ENCODE measurements at regions not wholly inside any gene's neighbourhood (a gene's known extent, or its start where the extent isn't known, plus 50 kb on each side); places are given as distances from the start of the nearest gene placed in this dataset.
"Not testable (repeated sequence)": the region's sequence is repeated elsewhere in the genome, so short reads cannot be mapped to it uniquely, and the experiment has no call there.

GRCh38 chr9:86486891-86487837, 133.0 kb upstream of the TUT7 start:
- Mint-ChIP-seq H3K27ac (no peak overlapping the region), H3K36me3 (no peaks in the 10 kb centered on the region), H3K9me3 (ENCODE audit: low read depth) (no peaks in the 10 kb centered on the region), H3K4me3 (no peak overlapping the region), H3K4me1 (peaks cover 9% of the 10 kb centered on the region), H3K27me3 (no peaks in the 10 kb centered on the region)
- DNase-seq (no peak), ATAC-seq (no peak)
- CTCF ChIA-PET = interaction anchor here (1.0 to 2.3 kb wide), 3 partner anchors 53 to 838 kb away, joined by 3 to 7 read pairs (median 5); no protein-coding TSS in a partner anchor

- peak; percentile 92 for ATAC-seq
- DNase-seq = peak; percentile 72
- Mint-ChIP-seq H3K27me3 (no peaks in the 10 kb centered on the region), H3K36me3 (no peaks in the 10 kb centered on the region), H3K4me1 (peaks cover 9% of the 10 kb centered on the region), H3K9me3 (ENCODE audit: low read depth) (no peaks in the 10 kb centered on the region), H3K4me3 (no peak overlapping the region), H3K27ac (peak overlapping the region; percentile 35)
- CTCF ChIA-PET = no interaction called here
These were observed 131.1 kb upstream of the TUT7 start for GRCh38 chr9:86485359-86485758.

- peaks cover 1% of the 10 kb centered on the region for H3K27me3 Mint-ChIP-seq
- H3K4me3 Mint-ChIP-seq = no peak overlapping the region
- ATAC-seq (no peak), DNase-seq (no peak)
- CTCF ChIA-PET = no interaction called here
- no peaks in the 10 kb centered on the region for H3K36me3 Mint-ChIP-seq
- no peak overlapping the region for H3K27ac Mint-ChIP-seq
- no peaks in the 10 kb centered on the region for H3K9me3 Mint-ChIP-seq (ENCODE audit: low read depth)
- H3K4me1 Mint-ChIP-seq = peaks cover 9% of the 10 kb centered on the region
These were observed 129.3 kb upstream of the TUT7 start for GRCh38 chr9:86483496-86483895.

GRCh38 chr9:86481466-86481865, 127.3 kb upstream of the TUT7 start:
- H3K27ac Mint-ChIP-seq = no peak overlapping the region
- no peaks in the 10 kb centered on the region for H3K36me3 Mint-ChIP-seq
- DNase-seq = no peak
- CTCF ChIA-PET = no interaction called here
- no peak for ATAC-seq
- peaks cover 9% of the 10 kb centered on the region for H3K4me1 Mint-ChIP-seq
- no peaks in the 10 kb centered on the region for H3K9me3 Mint-ChIP-seq (ENCODE audit: low read depth)
- H3K4me3 Mint-ChIP-seq = no peak overlapping the region
- H3K27me3 Mint-ChIP-seq = peaks cover 8% of the 10 kb centered on the region

GRCh38 chr9:86475255-86475654, 121.0 kb upstream of the TUT7 start:
- H3K4me1 Mint-ChIP-seq; ATAC-seq; H3K4me3 Mint-ChIP-seq; H3K9me3 Mint-ChIP-seq (ENCODE audit: low read depth); H3K36me3 Mint-ChIP-seq; CTCF ChIA-PET; DNase-seq; H3K27ac Mint-ChIP-seq: not testable (repeated sequence)
- H3K27me3 Mint-ChIP-seq = peaks cover 15% of the 10 kb centered on the region

- Mint-ChIP-seq H3K4me1 (peaks cover 1% of the 10 kb centered on the region), H3K36me3 (no peaks in the 10 kb centered on the region), H3K4me3 (no peak overlapping the region), H3K9me3 (ENCODE audit: low read depth) (no peaks in the 10 kb centered on the region), H3K27me3 (peaks cover 21% of the 10 kb centered on the region), H3K27ac (no peak overlapping the region)
- no peak for DNase-seq
- ATAC-seq = no peak
- CTCF ChIA-PET = no interaction called here
These were observed 117.1 kb upstream of the TUT7 start for GRCh38 chr9:86471171-86471815.

- Mint-ChIP-seq H3K4me1 (peaks cover 1% of the 10 kb centered on the region), H3K27ac (no peak overlapping the region), H3K9me3 (ENCODE audit: low read depth) (no peaks in the 10 kb centered on the region), H3K36me3 (no peaks in the 10 kb centered on the region), H3K4me3 (no peak overlapping the region), H3K27me3 (peaks cover 21% of the 10 kb centered on the region)
- CTCF ChIA-PET = no interaction called here
- DNase-seq = no peak
- ATAC-seq = no peak
These were observed 116.1 kb upstream of the TUT7 start for GRCh38 chr9:86470326-86470725.

- DNase-seq (no peak), ATAC-seq (no peak)
- H3K27ac Mint-ChIP-seq = no peak overlapping the region
- no peak overlapping the region for H3K4me3 Mint-ChIP-seq
- H3K4me1 Mint-ChIP-seq = peaks cover 1% of the 10 kb centered on the region
- H3K9me3 Mint-ChIP-seq (ENCODE audit: low read depth) = no peaks in the 10 kb centered on the region
- CTCF ChIA-PET = no interaction called here
- H3K27me3 Mint-ChIP-seq = peaks cover 21% of the 10 kb centered on the region
- no peaks in the 10 kb centered on the region for H3K36me3 Mint-ChIP-seq
These were observed 115.5 kb upstream of the TUT7 start for GRCh38 chr9:86469476-86470250.

- peaks cover 12% of the 10 kb centered on the region for H3K27me3 Mint-ChIP-seq
- H3K9me3 Mint-ChIP-seq (ENCODE audit: low read depth) = no peaks in the 10 kb centered on the region
- no peak for ATAC-seq
- H3K27ac Mint-ChIP-seq = no peak overlapping the region
- peaks cover 1% of the 10 kb centered on the region for H3K4me1 Mint-ChIP-seq
- no peak overlapping the region for H3K4me3 Mint-ChIP-seq
- no peak for DNase-seq
- no peaks in the 10 kb centered on the region for H3K36me3 Mint-ChIP-seq
- CTCF ChIA-PET = no interaction called here
These were observed 110.0 kb upstream of the TUT7 start for GRCh38 chr9:86464242-86464641.

GRCh38 chr9:86460216-86461002, 106.2 kb upstream of the TUT7 start:
- ATAC-seq = no peak
- Mint-ChIP-seq H3K4me3 (no peak overlapping the region), H3K9me3 (ENCODE audit: low read depth) (no peaks in the 10 kb centered on the region), H3K36me3 (no peaks in the 10 kb centered on the region), H3K27me3 (peaks cover 8% of the 10 kb centered on the region), H3K4me1 (no peaks in the 10 kb centered on the region), H3K27ac (no peak overlapping the region)
- DNase-seq = no peak
- CTCF ChIA-PET = no interaction called here

- H3K9me3 Mint-ChIP-seq (ENCODE audit: low read depth) = no peaks in the 10 kb centered on the region
- H3K27me3 Mint-ChIP-seq = peaks cover 8% of the 10 kb centered on the region
- DNase-seq = no peak
- no peak for ATAC-seq
- H3K36me3 Mint-ChIP-seq = no peaks in the 10 kb centered on the region
- H3K27ac Mint-ChIP-seq = no peak overlapping the region
- CTCF ChIA-PET = no interaction called here
- no peak overlapping the region for H3K4me3 Mint-ChIP-seq
- H3K4me1 Mint-ChIP-seq = no peaks in the 10 kb centered on the region
These were observed 105.5 kb upstream of the TUT7 start for GRCh38 chr9:86459599-86460155.

- no peak overlapping the region for H3K4me3 Mint-ChIP-seq
These were observed 105.0 kb upstream of the TUT7 start for GRCh38 chr9:86459191-86459590.

More at GRCh38 chr9:86459191-86459590, 105.0 kb upstream of the TUT7 start:
- Mint-ChIP-seq H3K27ac (no peak overlapping the region), H3K27me3 (peaks cover 8% of the 10 kb centered on the region), H3K4me1 (no peaks in the 10 kb centered on the region), H3K36me3 (no peaks in the 10 kb centered on the region), H3K9me3 (ENCODE audit: low read depth) (no peaks in the 10 kb centered on the region)
- CTCF ChIA-PET = no interaction called here
- ATAC-seq (no peak), DNase-seq (no peak)

Measured in activated CD8-positive, alpha-beta memory T cell treated with anti-CD3 and anti-CD28 coated beads, Interleukin-2, amount 10 ng/mL, durations not matched to agents 7 days and 5 days (primary cell).